HG03558 (cell line): ENCODE measurements at regions not wholly inside any gene's neighbourhood (a gene's known extent, or its start where the extent isn't known, plus 50 kb on each side); places are given as distances from the start of the nearest gene placed in this dataset.

Experiments used
- ATAC-seq: cut with Tn5 transposase; IDR thresholded peaks from one replicate; pipeline ENCODE4 v1.9.1; 2021; ENCODE audit warnings: moderate number of reproducible peaks; ENCODE audit not compliant: unreplicated experiment; ENCODE audit errors: extremely low read depth

- ATAC-seq, result no peak
These were observed 93.2 kb downstream of the PTCSC3 start for GRCh38 chr14:36083317-36083716.

GRCh38 chr14:36078080-36078479 is 98.4 kb downstream of the PTCSC3 start:
- ATAC-seq, result no peak

GRCh38 chr14:36076197-36076596 is 100.3 kb downstream of the PTCSC3 start:
- no peak for ATAC-seq

- no peak for ATAC-seq
These were observed 101.3 kb downstream of the PTCSC3 start for GRCh38 chr14:36075203-36075602.

GRCh38 chr14:36070720-36071043 is 105.8 kb downstream of the PTCSC3 start:
- ATAC-seq, result no peak

- ATAC-seq, result no peak
These were observed 106.3 kb downstream of the PTCSC3 start for GRCh38 chr14:36070031-36070719.

GRCh38 chr14:36069535-36069900 is 107.0 kb downstream of the PTCSC3 start:
- ATAC-seq, result no peak

GRCh38 chr14:36068777-36069534 is 107.6 kb downstream of the PTCSC3 start:
- no peak for ATAC-seq

GRCh38 chr14:36067428-36068187 is 108.9 kb downstream of the PTCSC3 start:
- ATAC-seq, result no peak

GRCh38 chr14:36066636-36067035 is 109.9 kb downstream of the PTCSC3 start:
- ATAC-seq, result no peak

- ATAC-seq, result no peak
These were observed 110.7 kb downstream of the PTCSC3 start for GRCh38 chr14:36065831-36066230.

GRCh38 chr14:36059531-36059930 is 117.0 kb downstream of the PTCSC3 start:
- ATAC-seq, result no peak

- ATAC-seq, result no peak
These were observed 118.9 kb downstream of the PTCSC3 start for GRCh38 chr14:36057452-36058116.

- ATAC-seq, result no peak
These were observed 119.7 kb downstream of the PTCSC3 start for GRCh38 chr14:36056845-36057244.

GRCh38 chr14:36055681-36056225 is 120.8 kb downstream of the PTCSC3 start:
- ATAC-seq, result no peak

- no peak for ATAC-seq
These were observed 121.5 kb downstream of the PTCSC3 start for GRCh38 chr14:36055052-36055378.

GRCh38 chr14:36054353-36055051 is 122.0 kb downstream of the PTCSC3 start:
- no peak for ATAC-seq

- ATAC-seq, result no peak
These were observed 123.8 kb downstream of the PTCSC3 start for GRCh38 chr14:36052681-36053080.

- no peak for ATAC-seq
These were observed 124.5 kb downstream of the PTCSC3 start for GRCh38 chr14:36052063-36052462.

GRCh38 chr14:36048667-36049066 is 127.9 kb downstream of the PTCSC3 start:
- no peak for ATAC-seq
